ENCODE measurements at regions not wholly inside any gene's neighbourhood (a gene's known extent, or its start where the extent isn't known, plus 50 kb on each side); places are given as distances from the start of the nearest gene placed in this dataset.

DNA sequence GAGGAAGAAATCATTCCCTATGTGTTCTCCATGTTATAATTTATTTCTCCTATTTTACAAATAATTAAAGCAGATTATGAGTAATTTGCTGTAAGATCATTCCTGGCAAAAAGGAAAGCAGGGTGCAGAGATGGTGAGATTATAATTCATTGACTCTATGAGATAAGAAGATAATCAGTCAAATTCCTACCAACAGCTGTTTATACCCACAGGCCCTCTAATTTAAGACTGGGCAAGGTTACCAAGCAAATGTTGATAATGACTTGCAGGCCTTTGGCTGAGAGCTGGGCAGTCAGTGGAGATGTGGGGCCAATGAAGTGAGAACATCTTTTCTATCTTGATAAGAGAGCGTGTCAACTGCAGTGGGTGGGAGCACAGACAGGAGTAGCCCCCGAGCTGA lies 222.7 kb downstream of the ICE1 start:
- Histone ChIP-seq H3K27me3 (replicated peaks; ENCODE audit: insufficient read depth, low read length) (no peaks in the 10 kb centered on the region), H3F3A (ENCODE audit: insufficient read depth, low read length) (no peaks in the 10 kb centered on the region), H3K9me2 (replicated peaks; ENCODE audit: insufficient read depth, low read length) (no peaks in the 10 kb centered on the region), H3K4me3 (ENCODE audit: low read length) (no peak overlapping the region), H3K79me2 (ENCODE audit: low read length) (no peaks in the 10 kb centered on the region), H2AFZ (ENCODE audit: low read length) (no peak overlapping the region), H3K4me1 (ENCODE audit: low read length) (no peaks in the 10 kb centered on the region), H3K4me2 (ENCODE audit: low read depth, low read length) (no peak overlapping the region), H4K20me1 (ENCODE audit: insufficient read depth, low read length) (no peaks in the 10 kb centered on the region), H3K36me3 (replicated peaks; ENCODE audit: insufficient read depth, low read length) (no peaks in the 10 kb centered on the region), H3K9me3 (replicated peaks; ENCODE audit: insufficient read depth, low read length) (no peaks in the 10 kb centered on the region), H3K9ac (ENCODE audit: low read length) (no peak overlapping the region), H3K27ac (ENCODE audit: low read length) (no peak overlapping the region)
- no peak for DNase-seq
- no peak for TF ChIP-seq EZH2phosphoT487 (IDR thresholded peaks at IDR 0.05; ENCODE audit: low read length)
- TF ChIP-seq, protein P1, sequence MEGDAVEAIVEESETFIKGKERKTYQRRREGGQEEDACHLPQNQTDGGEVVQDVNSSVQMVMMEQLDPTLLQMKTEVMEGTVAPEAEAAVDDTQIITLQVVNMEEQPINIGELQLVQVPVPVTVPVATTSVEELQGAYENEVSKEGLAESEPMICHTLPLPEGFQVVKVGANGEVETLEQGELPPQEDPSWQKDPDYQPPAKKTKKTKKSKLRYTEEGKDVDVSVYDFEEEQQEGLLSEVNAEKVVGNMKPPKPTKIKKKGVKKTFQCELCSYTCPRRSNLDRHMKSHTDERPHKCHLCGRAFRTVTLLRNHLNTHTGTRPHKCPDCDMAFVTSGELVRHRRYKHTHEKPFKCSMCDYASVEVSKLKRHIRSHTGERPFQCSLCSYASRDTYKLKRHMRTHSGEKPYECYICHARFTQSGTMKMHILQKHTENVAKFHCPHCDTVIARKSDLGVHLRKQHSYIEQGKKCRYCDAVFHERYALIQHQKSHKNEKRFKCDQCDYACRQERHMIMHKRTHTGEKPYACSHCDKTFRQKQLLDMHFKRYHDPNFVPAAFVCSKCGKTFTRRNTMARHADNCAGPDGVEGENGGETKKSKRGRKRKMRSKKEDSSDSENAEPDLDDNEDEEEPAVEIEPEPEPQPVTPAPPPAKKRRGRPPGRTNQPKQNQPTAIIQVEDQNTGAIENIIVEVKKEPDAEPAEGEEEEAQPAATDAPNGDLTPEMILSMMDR (IDR thresholded peaks at IDR 0.05; ENCODE audit: low read length): no peak
- no peak for TF ChIP-seq EZH2 (optimal IDR thresholded peaks at IDR 0.05; ENCODE audit: low read depth, low read length)

DNA sequence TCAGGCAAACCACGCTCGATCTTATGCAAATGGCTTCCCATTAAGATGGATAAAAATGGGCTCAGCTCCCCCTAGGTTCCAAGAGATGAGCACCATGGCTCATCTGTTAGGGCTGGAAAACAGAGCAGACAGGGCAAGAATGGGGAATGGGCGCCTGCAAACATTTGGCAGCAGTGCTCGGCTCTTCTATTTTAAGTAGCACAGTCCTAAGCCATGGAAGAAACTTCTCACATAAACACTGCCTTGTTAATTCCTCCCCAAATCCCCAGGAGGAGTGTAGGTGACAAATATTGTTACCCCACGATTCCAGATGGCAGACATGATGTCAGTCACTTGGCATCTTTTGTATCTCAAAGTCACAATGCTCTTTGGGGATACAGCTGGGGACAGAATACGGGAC lies 221.8 kb downstream of the ICE1 start:
- TF ChIP-seq, protein P1 (IDR thresholded peaks at IDR 0.05; ENCODE audit: low read length): no peak
- no peak for TF ChIP-seq EZH2phosphoT487 (IDR thresholded peaks at IDR 0.05; ENCODE audit: low read length)
- TF ChIP-seq EZH2 (optimal IDR thresholded peaks at IDR 0.05; ENCODE audit: low read depth, low read length): no peak
- DNase-seq: no peak
- Histone ChIP-seq H3K27ac (ENCODE audit: low read length) (no peak overlapping the region), H3K27me3 (replicated peaks; ENCODE audit: insufficient read depth, low read length) (no peaks in the 10 kb centered on the region), H3K36me3 (replicated peaks; ENCODE audit: insufficient read depth, low read length) (no peaks in the 10 kb centered on the region), H3K4me3 (ENCODE audit: low read length) (no peak overlapping the region), H3K9ac (ENCODE audit: low read length) (no peak overlapping the region), H4K20me1 (ENCODE audit: insufficient read depth, low read length) (no peaks in the 10 kb centered on the region), H3K4me2 (ENCODE audit: low read depth, low read length) (no peak overlapping the region), H2AFZ (ENCODE audit: low read length) (no peak overlapping the region), H3K9me3 (replicated peaks; ENCODE audit: insufficient read depth, low read length) (no peaks in the 10 kb centered on the region), H3K79me2 (ENCODE audit: low read length) (no peaks in the 10 kb centered on the region), H3K4me1 (ENCODE audit: low read length) (no peaks in the 10 kb centered on the region), H3K9me2 (replicated peaks; ENCODE audit: insufficient read depth, low read length) (no peaks in the 10 kb centered on the region), H3F3A (ENCODE audit: insufficient read depth, low read length) (no peaks in the 10 kb centered on the region)

DNA sequence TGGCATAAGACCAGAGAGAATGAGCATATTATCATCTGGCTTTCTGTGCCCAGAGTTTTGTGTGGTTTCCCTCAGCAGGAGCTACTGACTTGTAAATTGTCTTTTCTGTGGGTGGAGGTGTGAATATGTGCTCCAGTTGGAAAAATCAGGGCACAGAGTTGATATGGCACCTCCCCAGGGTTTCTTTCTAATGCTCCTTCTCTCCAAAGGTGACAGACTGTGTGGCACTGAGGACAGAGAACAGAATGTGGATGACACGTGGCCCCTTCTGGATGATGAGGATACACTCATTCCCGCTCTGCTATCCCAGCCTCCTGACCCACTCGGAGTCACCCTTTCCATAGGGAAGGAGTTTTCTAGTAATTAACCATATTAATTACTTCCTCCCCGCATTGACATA lies 221.0 kb downstream of the ICE1 start:
- H3K9me3 ChIP-seq (replicated peaks; ENCODE audit: insufficient read depth, low read length): no peaks in the 10 kb centered on the region
- DNase-seq: no peak
- no peak overlapping the region for H2AFZ ChIP-seq (ENCODE audit: low read length)
- TF ChIP-seq EZH2 (optimal IDR thresholded peaks at IDR 0.05; ENCODE audit: low read depth, low read length) (no peak), EZH2phosphoT487 (IDR thresholded peaks at IDR 0.05; ENCODE audit: low read length) (no peak)
- TF ChIP-seq, protein P1 (IDR thresholded peaks at IDR 0.05; ENCODE audit: low read length): no peak
- no peaks in the 10 kb centered on the region for H3K36me3 ChIP-seq (replicated peaks; ENCODE audit: insufficient read depth, low read length)
- no peaks in the 10 kb centered on the region for H3K9me2 ChIP-seq (replicated peaks; ENCODE audit: insufficient read depth, low read length)
- no peaks in the 10 kb centered on the region for H3F3A ChIP-seq (ENCODE audit: insufficient read depth, low read length)
- no peak overlapping the region for H3K4me2 ChIP-seq (ENCODE audit: low read depth, low read length)
- H4K20me1 ChIP-seq (ENCODE audit: insufficient read depth, low read length): no peaks in the 10 kb centered on the region
- no peak overlapping the region for H3K9ac ChIP-seq (ENCODE audit: low read length)
- H3K27me3 ChIP-seq (replicated peaks; ENCODE audit: insufficient read depth, low read length): no peaks in the 10 kb centered on the region
- H3K79me2 ChIP-seq (ENCODE audit: low read length): no peaks in the 10 kb centered on the region
- no peaks in the 10 kb centered on the region for H3K4me1 ChIP-seq (ENCODE audit: low read length)
- no peak overlapping the region for H3K4me3 ChIP-seq (ENCODE audit: low read length)
- H3K27ac ChIP-seq (ENCODE audit: low read length): no peak overlapping the region

Data from MM.1S (cell line).